DOHH2 (cell line): ENCODE measurements at regions not wholly inside any gene's neighbourhood (a gene's known extent, or its start where the extent isn't known, plus 50 kb on each side); places are given as distances from the start of the nearest gene placed in this dataset.
"Not testable (repeated sequence)": the region's sequence is repeated elsewhere in the genome, so short reads cannot be mapped to it uniquely, and the experiment has no call there.

Source experiments
- H3F3A ChIP-seq: fragments of 200-600 bp; sonication (generic), shearing (Covaris generic); 2 replicates; pipeline ENCODE4 v1.6.0; 2016; ENCODE audit warnings: antibody characterized with exemption, mild to moderate bottlenecking; ENCODE audit not compliant: control insufficient read depth, insufficient read depth
- H3K27ac ChIP-seq: fragments of 200-600 bp; sonication (generic); 2 replicates; pipeline ENCODE4 v1.5.1; 2014; ENCODE audit warnings: low read depth, mild to moderate bottlenecking, low read length, moderate library complexity
- H3K27me3 ChIP-seq: fragments of 200-600 bp; sonication (generic); 2 replicates; pipeline ENCODE4 v1.6.1; 2014; ENCODE audit warnings: mild to moderate bottlenecking, low read length, mixed read lengths; ENCODE audit not compliant: control insufficient read depth
- H3K36me3 ChIP-seq: fragments of 200-600 bp; sonication (generic); 2 replicates; pipeline ENCODE4 v1.6.1; 2014; ENCODE audit warnings: mild to moderate bottlenecking, low read length, moderate library complexity, mixed read lengths; ENCODE audit not compliant: control insufficient read depth
- H3K4me1 ChIP-seq: fragments of 200-600 bp; sonication (generic); 2 replicates; pipeline ENCODE4 v1.6.1; 2014; ENCODE audit warnings: mild to moderate bottlenecking, low read length, mixed read lengths; ENCODE audit not compliant: control insufficient read depth
- H3K4me2 ChIP-seq: fragments of 200-600 bp; sonication (generic); 2 replicates; pipeline ENCODE4 v1.6.0; 2014; ENCODE audit warnings: mild to moderate bottlenecking, low read length, moderate library complexity
- H3K4me3 ChIP-seq: fragments of 200-600 bp; sonication (generic); 2 replicates; pipeline ENCODE4 v1.5.1; 2014; ENCODE audit warnings: mild to moderate bottlenecking, low read length, mixed read lengths
- H3K79me2 ChIP-seq: fragments of 200-600 bp; sonication (generic); 2 replicates; pipeline ENCODE4 v1.6.1; 2014; ENCODE audit warnings: mild to moderate bottlenecking, low read length, mixed read lengths; ENCODE audit not compliant: control insufficient read depth
- H3K9me2 ChIP-seq: fragments of 200-600 bp; sonication (generic); replicated peaks from 2 replicates; pipeline ENCODE4 v1.6.1; 2014; ENCODE audit warnings: mild to moderate bottlenecking, low read length, mixed read lengths; ENCODE audit not compliant: control insufficient read depth
- H3K9me3 ChIP-seq: fragments of 200-600 bp; sonication (generic); 2 replicates; pipeline ENCODE4 v1.6.1; 2014; ENCODE audit warnings: antibody characterized with exemption, low read length, mixed read lengths; ENCODE audit not compliant: control insufficient read depth, insufficient read depth
- H4K20me1 ChIP-seq: fragments of 200-600 bp; sonication (generic); 2 replicates; pipeline ENCODE4 v1.6.0; 2014; ENCODE audit warnings: low read depth, mild to moderate bottlenecking, antibody characterized with exemption, low read length, moderate library complexity; ENCODE audit not compliant: control insufficient read depth, insufficient read depth
- CTCF ChIP-seq: fragments of 200-600 bp; sonication (generic); IDR thresholded peaks from one replicate; pipeline ENCODE4 v1.5.1; 2014; ENCODE audit warnings: antibody characterized with exemption, mild to moderate bottlenecking, low read depth, low read length; ENCODE audit not compliant: poor library complexity, severe bottlenecking
- EZH2phosphoT487 ChIP-seq: fragments of 200-600 bp; sonication (generic); IDR thresholded peaks from 2 replicates; pipeline ENCODE4 v1.6.1; 2017; ENCODE audit warnings: borderline replicate concordance, mild to moderate bottlenecking, antibody characterized with exemption, low read length, moderate library complexity, mixed read lengths

GRCh38 chr4:52512291-52512690 is 146.8 kb downstream of the USP46 start:
- Histone ChIP-seq H3K27ac (no peak overlapping the region), H4K20me1 (no peaks in the 10 kb centered on the region), H3K4me2 (no peak overlapping the region), H3F3A (no peaks in the 10 kb centered on the region), H3K27me3 (no peaks in the 10 kb centered on the region), H3K4me3 (no peak overlapping the region), H3K4me1 (no peaks in the 10 kb centered on the region), H3K9me3 (no peaks in the 10 kb centered on the region), H3K9me2 (no peaks in the 10 kb centered on the region), H3K36me3 (no peaks in the 10 kb centered on the region), H3K79me2 (no peaks in the 10 kb centered on the region)
- TF ChIP-seq EZH2phosphoT487 (no peak), CTCF (no peak)

- not testable (repeated sequence) for H3K79me2 ChIP-seq, H3F3A ChIP-seq, H3K4me1 ChIP-seq, H4K20me1 ChIP-seq, H3K27me3 ChIP-seq, H3K4me2 ChIP-seq, H3K9me3 ChIP-seq, H3K9me2 ChIP-seq, H3K36me3 ChIP-seq, H3K4me3 ChIP-seq, H3K27ac ChIP-seq
These were observed 137.0 kb downstream of the USP46 start for GRCh38 chr4:52522093-52522492.

DNA sequence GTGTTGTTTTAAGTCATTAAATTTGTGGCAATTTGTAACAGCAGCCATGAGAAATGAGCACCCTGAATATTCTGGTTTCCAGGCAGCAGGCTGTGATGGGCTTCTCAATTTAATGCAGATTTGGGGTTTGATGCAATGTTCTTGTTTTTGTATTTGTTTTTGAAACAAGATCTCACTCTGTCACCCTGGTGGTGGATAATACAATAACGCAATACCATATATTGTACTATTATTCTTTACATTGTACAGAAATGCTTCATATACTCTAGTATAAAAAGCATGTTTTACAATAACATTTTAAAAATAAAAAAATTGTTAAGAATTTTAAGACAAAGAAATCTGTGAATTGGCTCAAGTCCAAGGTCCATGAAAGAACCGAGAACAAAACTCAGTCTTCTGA is 129.1 kb downstream of the USP46 start:
- no peaks in the 10 kb centered on the region for H3K27me3 ChIP-seq

GRCh38 chr4:52535793-52536192 is 123.3 kb downstream of the USP46 start:
- Histone ChIP-seq H3K4me2 (no peak overlapping the region), H4K20me1 (no peaks in the 10 kb centered on the region), H3K9me2 (no peaks in the 10 kb centered on the region), H3K27ac (no peak overlapping the region), H3K4me1 (no peaks in the 10 kb centered on the region), H3F3A (no peaks in the 10 kb centered on the region), H3K27me3 (no peaks in the 10 kb centered on the region), H3K9me3 (peaks cover 3% of the 10 kb centered on the region; the same call in 1 of the 2 replicates), H3K79me2 (no peaks in the 10 kb centered on the region), H3K36me3 (no peaks in the 10 kb centered on the region), H3K4me3 (no peak overlapping the region)
- TF ChIP-seq CTCF = no peak
- TF ChIP-seq EZH2phosphoT487 = no peak

More for the DNA sequence above, 129.1 kb downstream of the USP46 start:
- Histone ChIP-seq H3K36me3 (no peaks in the 10 kb centered on the region), H3K9me3 (no peaks in the 10 kb centered on the region), H3K79me2 (no peaks in the 10 kb centered on the region), H4K20me1 (no peaks in the 10 kb centered on the region), H3K27ac (no peak overlapping the region), H3K4me2 (no peak overlapping the region), H3K4me3 (no peak overlapping the region), H3K4me1 (no peaks in the 10 kb centered on the region), H3K9me2 (no peaks in the 10 kb centered on the region), H3F3A (no peaks in the 10 kb centered on the region)
- TF ChIP-seq CTCF (no peak), EZH2phosphoT487 (no peak)
